Retinal pigment epithelial cell (primary cell): ENCODE measurements at regions not wholly inside any gene's neighbourhood (a gene's known extent, or its start where the extent isn't known, plus 50 kb on each side); places are given as distances from the start of the nearest gene placed in this dataset.
A peak's percentile ranks its signal among the peaks of the same experiment; 100 is the strongest.

Experiments used
- DNase-seq: peaks from one replicate; pipeline ENCODE4 v3.0.0-alpha.2; 2010; ENCODE audit warnings: low read depth
- H3K4me3 ChIP-seq: 2 replicates; pipeline ENCODE4 v1.5.1; 2011; ENCODE audit warnings: mild to moderate bottlenecking, low read length, control low read depth, moderate library complexity
- CTCF ChIP-seq: conservative IDR thresholded peaks from 2 replicates; pipeline ENCODE4 v1.5.1; 2011; ENCODE audit warnings: low read depth, low read length, control low read depth, inconsistent platforms

- no peak for DNase-seq
- TF ChIP-seq CTCF, result no peak
- H3K4me3 ChIP-seq, result no peak overlapping the region
These were observed 163.9 kb upstream of the HNMT start for GRCh38 chr2:137800386-137800785.

GRCh38 chr2:137801228-137801627 lies 163.0 kb upstream of the HNMT start:
- TF ChIP-seq CTCF, result no peak
- H3K4me3 ChIP-seq, result no peak overlapping the region
- no peak for DNase-seq

GRCh38 chr2:137802038-137802437 lies 162.2 kb upstream of the HNMT start:
- TF ChIP-seq CTCF, result no peak

GRCh38 chr2:137806068-137806805 lies 158.0 kb upstream of the HNMT start:
- TF ChIP-seq CTCF, result no peak
- H3K4me3 ChIP-seq, result no peak overlapping the region
- DNase-seq, result peak; percentile 62

More at GRCh38 chr2:137802038-137802437, 162.2 kb upstream of the HNMT start:
- no peak overlapping the region for H3K4me3 ChIP-seq
- no peak for DNase-seq

GRCh38 chr2:137809252-137809651 lies 155.0 kb upstream of the HNMT start:
- DNase-seq, result no peak
- no peak for TF ChIP-seq CTCF
- no peak overlapping the region for H3K4me3 ChIP-seq

GRCh38 chr2:137809837-137810236 lies 154.4 kb upstream of the HNMT start:
- DNase-seq, result no peak
- H3K4me3 ChIP-seq, result no peak overlapping the region
- TF ChIP-seq CTCF, result no peak

- no peak for DNase-seq
- TF ChIP-seq CTCF, result no peak
- no peak overlapping the region for H3K4me3 ChIP-seq
These were observed 151.8 kb upstream of the HNMT start for GRCh38 chr2:137812517-137812916.
